Neural crest cell (in vitro differentiated cells): ENCODE measurements at regions not wholly inside any gene's neighbourhood (a gene's known extent, or its start where the extent isn't known, plus 50 kb on each side); places are given as distances from the start of the nearest gene placed in this dataset.

Experiments
- DNase-seq: peaks from one replicate; pipeline ENCODE4 v3.0.0; 2021; ENCODE audit warnings: low read depth, mixed read lengths, low spot score
- H3K27ac Mint-ChIP-seq: one replicate; pipeline ENCODE4 v1.8.0; 2021; ENCODE audit warnings: mild to moderate bottlenecking, mixed read lengths; ENCODE audit not compliant: unreplicated experiment
- H3K27me3 Mint-ChIP-seq: 2 replicates; pipeline ENCODE4 v1.8.0; 2021; ENCODE audit warnings: low read depth, mild to moderate bottlenecking, mixed read lengths
- H3K36me3 Mint-ChIP-seq: 2 replicates; pipeline ENCODE4 v1.8.0; 2021; ENCODE audit warnings: low read depth, mild to moderate bottlenecking, mixed read lengths
- H3K4me1 Mint-ChIP-seq: 2 replicates; pipeline ENCODE4 v1.8.0; 2021; ENCODE audit warnings: mixed read lengths
- H3K4me3 Mint-ChIP-seq: one replicate; pipeline ENCODE4 v1.8.0; 2021; ENCODE audit warnings: mild to moderate bottlenecking, mixed read lengths
- H3K9me3 Mint-ChIP-seq: 2 replicates; pipeline ENCODE4 v1.8.0; 2021; ENCODE audit warnings: mixed read lengths
- CTCF ChIP-seq: fragments of 200-600 bp; sonication (generic); conservative IDR thresholded peaks from 2 replicates; pipeline ENCODE4 v1.5.0; 2021; ENCODE audit warnings: antibody characterized with exemption, mild to moderate bottlenecking

GRCh38 chr18:10386956-10387355 is 67.5 kb upstream of the APCDD1 start:
- Mint-ChIP-seq H3K4me1 (peaks cover 13% of the 10 kb centered on the region), H3K27me3 (no peaks in the 10 kb centered on the region), H3K9me3 (no peaks in the 10 kb centered on the region), H3K27ac (no peak overlapping the region), H3K36me3 (no peaks in the 10 kb centered on the region), H3K4me3 (no peak overlapping the region)
- DNase-seq, result no peak
- TF ChIP-seq CTCF, result no peak

GRCh38 chr18:10387399-10387798 is 67.0 kb upstream of the APCDD1 start:
- no peak overlapping the region for H3K4me3 Mint-ChIP-seq
- no peak for TF ChIP-seq CTCF
- H3K27ac Mint-ChIP-seq, result no peak overlapping the region
- no peaks in the 10 kb centered on the region for H3K36me3 Mint-ChIP-seq
- no peak for DNase-seq
- H3K9me3 Mint-ChIP-seq, result no peaks in the 10 kb centered on the region
- peaks cover 13% of the 10 kb centered on the region for H3K4me1 Mint-ChIP-seq
- no peaks in the 10 kb centered on the region for H3K27me3 Mint-ChIP-seq

- H3K4me3 Mint-ChIP-seq, result no peak overlapping the region
- H3K27ac Mint-ChIP-seq, result no peak overlapping the region
- peaks cover 20% of the 10 kb centered on the region for H3K4me1 Mint-ChIP-seq
- no peaks in the 10 kb centered on the region for H3K27me3 Mint-ChIP-seq
- H3K36me3 Mint-ChIP-seq, result no peaks in the 10 kb centered on the region
- no peak for TF ChIP-seq CTCF
- H3K9me3 Mint-ChIP-seq, result no peaks in the 10 kb centered on the region
- no peak for DNase-seq
These were observed 66.1 kb upstream of the APCDD1 start for GRCh38 chr18:10388373-10388772.

- H3K27ac Mint-ChIP-seq, result no peak overlapping the region
- H3K9me3 Mint-ChIP-seq, result peaks cover 4% of the 10 kb centered on the region
- peaks cover 12% of the 10 kb centered on the region for H3K4me1 Mint-ChIP-seq
- no peak for TF ChIP-seq CTCF
- H3K36me3 Mint-ChIP-seq, result peaks cover 4% of the 10 kb centered on the region
- no peaks in the 10 kb centered on the region for H3K27me3 Mint-ChIP-seq
- no peak overlapping the region for H3K4me3 Mint-ChIP-seq
- DNase-seq, result no peak
These were observed 62.9 kb upstream of the APCDD1 start for GRCh38 chr18:10391506-10391905.

- Mint-ChIP-seq H3K4me3 (no peak overlapping the region), H3K9me3 (peaks cover 4% of the 10 kb centered on the region), H3K36me3 (peaks cover 4% of the 10 kb centered on the region), H3K27me3 (no peaks in the 10 kb centered on the region), H3K27ac (no peak overlapping the region), H3K4me1 (peaks cover 44% of the 10 kb centered on the region)
- no peak for TF ChIP-seq CTCF
- DNase-seq, result no peak
These were observed 57.4 kb upstream of the APCDD1 start for GRCh38 chr18:10397004-10397403.

GRCh38 chr18:10398571-10398970 is 55.9 kb upstream of the APCDD1 start:
- no peak for TF ChIP-seq CTCF
- Mint-ChIP-seq H3K36me3 (peaks cover 4% of the 10 kb centered on the region), H3K4me3 (no peak overlapping the region), H3K4me1 (peaks cover 45% of the 10 kb centered on the region), H3K27ac (no peak overlapping the region), H3K9me3 (peaks cover 4% of the 10 kb centered on the region), H3K27me3 (no peaks in the 10 kb centered on the region)
- no peak for DNase-seq
